ENCODE measurements at regions not wholly inside any gene's neighbourhood (a gene's known extent, or its start where the extent isn't known, plus 50 kb on each side); places are given as distances from the start of the nearest gene placed in this dataset.
"Not testable (repeated sequence)": the region's sequence is repeated elsewhere in the genome, so short reads cannot be mapped to it uniquely, and the experiment has no call there.

DNA sequence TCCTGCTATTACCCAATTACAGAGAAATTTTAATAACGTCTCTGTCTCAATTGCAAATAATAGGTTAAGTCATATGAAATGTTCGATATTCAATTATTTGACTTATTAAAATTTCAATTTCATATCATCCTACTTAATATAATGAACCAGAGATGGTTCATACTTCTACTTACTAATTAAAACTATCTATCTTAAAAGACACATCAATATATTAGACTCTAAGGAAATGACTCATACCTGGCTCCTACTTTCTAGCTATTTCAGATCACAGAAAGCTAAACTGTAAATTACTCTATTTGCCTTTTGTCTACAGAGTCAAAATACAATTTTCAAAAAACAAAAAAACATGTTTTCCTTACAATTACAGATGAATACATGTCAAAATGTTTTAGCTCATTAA, 99.6 kb downstream of the CAPZA3 start:
- CTCF ChIA-PET, result interaction anchor here (1.0 kb wide), 1 partner anchor 24 kb away, joined by 3 read pairs; no protein-coding TSS in a partner anchor
- no peak for TF ChIP-seq CTCF (IDR thresholded peaks at IDR 0.05)

GRCh38 chr12:18840997-18841396, 103.1 kb downstream of the CAPZA3 start:
- ATAC-seq; intact Hi-C loops (cut with micrococcal nuclease); H3K36me3 Mint-ChIP-seq (ENCODE audit: low read depth): not testable (repeated sequence)

More for the DNA sequence above, 99.6 kb downstream of the CAPZA3 start:
- ATAC-seq (no peak), DNase-seq (no peak)
- H3K27ac Mint-ChIP-seq, result no peak overlapping the region
- POLR2A ChIA-PET, result no interaction called here
- H3K27me3 Mint-ChIP-seq, result no peaks in the 10 kb centered on the region
- no peaks in the 10 kb centered on the region for H3K36me3 Mint-ChIP-seq (ENCODE audit: low read depth)
- no peak overlapping the region for H3K4me3 Mint-ChIP-seq
- intact Hi-C loops (cut with micrococcal nuclease), result no loop called here
- H3K4me1 Mint-ChIP-seq (ENCODE audit: low read depth), result no peaks in the 10 kb centered on the region
- H3K9me3 Mint-ChIP-seq, result peaks cover 2% of the 10 kb centered on the region

GRCh38 chr12:18849080-18849479, 111.2 kb downstream of the CAPZA3 start:
- DNase-seq (no peak), ATAC-seq (no peak)
- H3K27me3 Mint-ChIP-seq, result peaks cover 4% of the 10 kb centered on the region
- H3K27ac Mint-ChIP-seq, result no peak overlapping the region
- H3K4me1 Mint-ChIP-seq (ENCODE audit: low read depth), result no peaks in the 10 kb centered on the region
- ChIA-PET CTCF (interaction anchor here (1.4 kb wide), 1 partner anchor 337 kb away, joined by 4 read pairs; no protein-coding TSS in a partner anchor), POLR2A (no interaction called here)
- intact Hi-C loops (cut with micrococcal nuclease), result no loop called here
- H3K9me3 Mint-ChIP-seq, result no peaks in the 10 kb centered on the region
- H3K4me3 Mint-ChIP-seq, result no peak overlapping the region
- H3K36me3 Mint-ChIP-seq (ENCODE audit: low read depth), result no peaks in the 10 kb centered on the region
- TF ChIP-seq CTCF (IDR thresholded peaks at IDR 0.05), result no peak

More at GRCh38 chr12:18840997-18841396, 103.1 kb downstream of the CAPZA3 start:
- H3K4me3 Mint-ChIP-seq; DNase-seq; H3K27me3 Mint-ChIP-seq; CTCF ChIA-PET; H3K4me1 Mint-ChIP-seq (ENCODE audit: low read depth); POLR2A ChIA-PET; H3K9me3 Mint-ChIP-seq; H3K27ac Mint-ChIP-seq: not testable (repeated sequence)

DNA sequence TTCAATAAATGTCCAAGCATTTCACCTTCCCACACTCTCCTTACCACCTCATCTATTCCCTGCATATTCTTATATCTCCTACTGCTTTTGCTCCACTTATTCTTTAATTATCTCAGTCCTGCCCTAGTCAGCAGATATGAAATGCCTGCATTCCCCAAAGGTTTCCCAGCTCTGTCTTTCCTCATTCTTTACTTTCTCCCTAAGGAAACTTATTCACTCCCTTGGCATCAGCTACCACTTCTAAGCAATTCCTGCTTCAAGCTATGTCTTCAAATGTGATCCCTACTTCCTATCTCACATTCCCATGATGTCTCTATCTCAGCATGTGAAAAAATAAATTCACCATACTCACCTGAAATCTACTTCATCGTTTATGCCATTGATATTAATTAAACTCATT, 111.8 kb downstream of the CAPZA3 start:
- CTCF ChIA-PET, result interaction anchor here (1.4 kb wide), 1 partner anchor 336 kb away, joined by 4 read pairs; no protein-coding TSS in a partner anchor
- no peak for ATAC-seq

GRCh38 chr12:18850752-18851151, 112.8 kb downstream of the CAPZA3 start:
- no peaks in the 10 kb centered on the region for H3K9me3 Mint-ChIP-seq
- POLR2A ChIA-PET, result no interaction called here
- peaks cover 3% of the 10 kb centered on the region for H3K27me3 Mint-ChIP-seq
- ATAC-seq (no peak), DNase-seq (no peak)
- CTCF ChIA-PET, result no interaction called here
- no peak overlapping the region for H3K4me3 Mint-ChIP-seq
- intact Hi-C loops (cut with micrococcal nuclease), result no loop called here
- no peak for TF ChIP-seq CTCF (IDR thresholded peaks at IDR 0.05)
- H3K36me3 Mint-ChIP-seq (ENCODE audit: low read depth), result no peaks in the 10 kb centered on the region
- H3K4me1 Mint-ChIP-seq (ENCODE audit: low read depth), result no peaks in the 10 kb centered on the region
- no peak overlapping the region for H3K27ac Mint-ChIP-seq

More for the DNA sequence above, 111.8 kb downstream of the CAPZA3 start:
- Mint-ChIP-seq H3K4me3 (no peak overlapping the region), H3K36me3 (ENCODE audit: low read depth) (no peaks in the 10 kb centered on the region), H3K27ac (no peak overlapping the region), H3K27me3 (peaks cover 3% of the 10 kb centered on the region), H3K9me3 (no peaks in the 10 kb centered on the region), H3K4me1 (ENCODE audit: low read depth) (no peaks in the 10 kb centered on the region)
- POLR2A ChIA-PET, result no interaction called here
- intact Hi-C loops (cut with micrococcal nuclease), result no loop called here
- no peak for TF ChIP-seq CTCF (IDR thresholded peaks at IDR 0.05)
- DNase-seq, result no peak

DNA sequence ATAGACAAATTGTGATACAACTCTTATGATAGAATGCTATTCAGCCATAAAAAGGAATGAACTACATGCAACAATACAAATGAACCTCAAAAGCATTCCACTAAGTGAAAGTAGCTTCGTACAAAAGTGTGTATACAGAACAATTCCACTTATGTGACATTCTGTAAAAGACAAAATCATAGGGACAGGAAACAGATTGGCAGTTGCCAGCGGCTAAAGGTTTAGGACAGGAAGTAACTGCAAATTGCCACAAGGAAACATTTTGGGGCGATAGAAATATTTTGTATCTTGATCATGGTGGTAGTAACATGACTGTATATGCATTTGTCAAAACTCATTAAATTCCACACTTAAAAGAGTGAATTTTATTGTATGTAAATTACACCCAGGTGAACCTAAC, 113.4 kb downstream of the CAPZA3 start:
- Mint-ChIP-seq H3K4me1 (ENCODE audit: low read depth) (no peaks in the 10 kb centered on the region), H3K4me3 (no peak overlapping the region), H3K27me3 (peaks cover 3% of the 10 kb centered on the region), H3K36me3 (ENCODE audit: low read depth) (no peaks in the 10 kb centered on the region), H3K9me3 (no peaks in the 10 kb centered on the region), H3K27ac (no peak overlapping the region)
- intact Hi-C loops (cut with micrococcal nuclease), result no loop called here
- CTCF ChIA-PET, result no interaction called here
- DNase-seq, result no peak
- ATAC-seq, result no peak
- TF ChIP-seq CTCF (IDR thresholded peaks at IDR 0.05), result no peak
- POLR2A ChIA-PET, result no interaction called here

All from activated CD8-positive, alpha-beta T cell treated with anti-CD3 and anti-CD28 coated beads for 36 hours (primary cell).